DMS114 treated with DMSO at 0.1 percent for 48 hours (cell line): ENCODE measurements at regions not wholly inside any gene's neighbourhood (a gene's known extent, or its start where the extent isn't known, plus 50 kb on each side); places are given as distances from the start of the nearest gene placed in this dataset.

ENCODE experiments used
- DNase-seq: peaks from one replicate; lab custom pipeline; 2025; ENCODE audit not compliant: unreplicated experiment; lab: John Stamatoyannopoulos, UW

GRCh38 chr9:73549991-73550390, 398.3 kb downstream of the ANXA1 start:
- no peak for DNase-seq

GRCh38 chr9:73553295-73553694, 401.6 kb downstream of the ANXA1 start:
- DNase-seq, result no peak

- no peak for DNase-seq
These were observed 406.8 kb downstream of the ANXA1 start for GRCh38 chr9:73558471-73558870.

- DNase-seq, result no peak
These were observed 413.4 kb downstream of the ANXA1 start for GRCh38 chr9:73565026-73565425.

- DNase-seq, result no peak
These were observed 414.3 kb downstream of the ANXA1 start for GRCh38 chr9:73565833-73566465.

GRCh38 chr9:73566627-73567026, 415.0 kb downstream of the ANXA1 start:
- no peak for DNase-seq

GRCh38 chr9:73573235-73573634, 421.6 kb downstream of the ANXA1 start:
- no peak for DNase-seq

- no peak for DNase-seq
These were observed 423.7 kb downstream of the ANXA1 start for GRCh38 chr9:73575101-73576060.

GRCh38 chr9:73577848-73578247, 426.2 kb downstream of the ANXA1 start:
- no peak for DNase-seq

GRCh38 chr9:73579823-73580222, 428.2 kb downstream of the ANXA1 start:
- DNase-seq, result no peak

- no peak for DNase-seq
These were observed 431.9 kb downstream of the ANXA1 start for GRCh38 chr9:73583576-73583975.

- no peak for DNase-seq
These were observed 443.4 kb downstream of the ANXA1 start for GRCh38 chr9:73595036-73595545.

GRCh38 chr9:73596321-73596720, 444.7 kb downstream of the ANXA1 start:
- DNase-seq, result no peak

GRCh38 chr9:73597039-73597438, 445.4 kb downstream of the ANXA1 start:
- no peak for DNase-seq

- no peak for DNase-seq
These were observed 446.1 kb downstream of the ANXA1 start for GRCh38 chr9:73597771-73598170.

GRCh38 chr9:73609381-73609780, 457.7 kb downstream of the ANXA1 start:
- DNase-seq, result no peak

- DNase-seq, result no peak
These were observed 459.4 kb downstream of the ANXA1 start for GRCh38 chr9:73611032-73611431.

GRCh38 chr9:73613092-73613701, 461.5 kb downstream of the ANXA1 start:
- DNase-seq, result no peak

GRCh38 chr9:73615557-73615956, 463.9 kb downstream of the ANXA1 start:
- DNase-seq, result no peak

- DNase-seq, result no peak
These were observed 465.9 kb downstream of the ANXA1 start for GRCh38 chr9:73617586-73617985.

- no peak for DNase-seq
These were observed 489.3 kb downstream of the ANXA1 start for GRCh38 chr9:73640971-73641370.
